ENCODE measurements at regions not wholly inside any gene's neighbourhood (a gene's known extent, or its start where the extent isn't known, plus 50 kb on each side); places are given as distances from the start of the nearest gene placed in this dataset.

DNA sequence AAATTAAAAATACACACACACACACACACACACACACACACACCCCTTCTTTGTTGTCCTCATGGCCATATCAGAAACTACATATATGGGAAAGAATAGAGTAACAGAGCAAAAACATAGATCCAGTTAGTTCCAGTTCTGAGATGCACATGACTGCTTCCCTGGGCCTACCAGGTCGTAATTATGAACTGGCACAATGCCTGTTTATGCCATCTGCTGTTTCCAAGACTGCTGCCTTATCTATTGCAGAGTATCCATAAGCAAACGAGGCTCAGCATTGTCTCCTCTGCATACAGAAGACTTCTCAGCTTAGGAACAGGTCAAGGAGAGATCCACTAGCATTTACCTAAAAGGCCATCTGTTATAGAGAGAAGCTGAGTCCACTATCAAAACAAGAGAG lies 789.0 kb downstream of the TECRL start:
- Histone ChIP-seq H3K27ac (ENCODE audit: low read depth, low read length) (no peak overlapping the region), H3K4me1 (ENCODE audit: control insufficient read depth, insufficient read depth, low read length) (no peaks in the 10 kb centered on the region), H3K4me3 (ENCODE audit: low read depth, low read length) (no peak overlapping the region), H3K36me3 (ENCODE audit: control insufficient read depth, insufficient read depth, low read length) (no peaks in the 10 kb centered on the region), H3K27me3 (ENCODE audit: control insufficient read depth, insufficient read depth, low read length) (no peaks in the 10 kb centered on the region), H3K9me3 (ENCODE audit: control insufficient read depth, insufficient read depth, low read depth, low read length) (no peaks in the 10 kb centered on the region), H3K9ac (ENCODE audit: low read length) (no peak overlapping the region)

DNA sequence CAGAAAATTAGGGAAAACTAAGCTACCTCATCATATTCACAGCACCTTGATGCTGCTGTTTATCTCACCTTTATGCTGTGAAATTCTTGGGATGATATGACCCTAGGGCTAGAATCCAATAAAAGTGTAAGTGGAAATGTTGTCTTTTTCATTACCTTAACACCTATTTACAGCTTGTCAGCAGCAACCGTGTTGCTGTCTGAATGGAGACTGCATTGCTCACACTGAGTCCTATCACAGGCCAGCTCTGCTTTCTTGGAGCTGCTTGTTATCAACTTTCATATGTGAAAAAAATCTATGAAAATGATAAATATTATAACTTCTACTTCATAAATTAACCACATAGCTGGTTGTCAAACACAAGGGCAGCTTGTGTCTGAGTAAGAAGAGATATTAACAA lies 789.5 kb downstream of the TECRL start:
- H3K4me3 ChIP-seq (ENCODE audit: low read depth, low read length), result no peak overlapping the region
- no peaks in the 10 kb centered on the region for H3K36me3 ChIP-seq (ENCODE audit: control insufficient read depth, insufficient read depth, low read length)
- H3K9me3 ChIP-seq (ENCODE audit: control insufficient read depth, insufficient read depth, low read depth, low read length), result no peaks in the 10 kb centered on the region
- no peak overlapping the region for H3K9ac ChIP-seq (ENCODE audit: low read length)
- H3K4me1 ChIP-seq (ENCODE audit: control insufficient read depth, insufficient read depth, low read length), result no peaks in the 10 kb centered on the region
- H3K27me3 ChIP-seq (ENCODE audit: control insufficient read depth, insufficient read depth, low read length), result no peaks in the 10 kb centered on the region
- H3K27ac ChIP-seq (ENCODE audit: low read depth, low read length), result no peak overlapping the region

DNA sequence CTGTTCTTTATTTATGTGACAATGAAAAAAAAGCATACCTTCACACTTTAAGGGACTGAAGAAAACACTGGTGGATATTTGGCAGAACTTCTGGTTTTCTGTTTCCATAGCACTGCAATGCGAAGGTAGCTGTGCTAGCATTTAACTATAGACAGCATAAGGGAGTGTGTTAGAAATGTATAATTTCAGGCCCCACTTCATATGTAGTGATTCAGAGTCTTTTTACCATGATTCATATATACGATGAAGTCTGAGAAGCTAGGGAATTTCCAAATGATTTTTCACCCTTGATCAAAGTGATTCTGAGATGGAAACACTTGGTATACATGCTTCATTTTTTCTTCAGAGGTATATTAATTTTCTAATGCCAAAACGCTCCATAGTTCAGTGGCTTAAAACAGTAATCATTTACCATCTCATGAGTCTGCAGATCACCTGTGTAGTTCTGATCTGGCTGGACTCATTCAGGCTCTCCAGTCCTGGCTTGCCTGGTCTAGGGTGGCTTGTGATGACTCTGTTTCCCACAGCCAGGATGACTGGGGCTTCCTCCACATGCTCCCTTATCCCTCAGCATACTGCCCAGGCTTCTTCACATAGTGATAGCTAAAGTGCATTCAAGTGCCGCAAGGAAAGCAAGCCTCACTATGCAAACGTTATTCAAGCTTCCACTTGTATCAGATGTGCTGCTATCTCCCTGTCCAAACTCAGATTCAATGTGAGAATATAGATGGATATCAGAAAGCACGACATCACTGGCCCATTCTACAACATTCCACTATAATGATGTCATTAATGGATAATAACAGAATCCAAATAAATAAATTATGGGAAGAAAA lies 790.1 kb downstream of the TECRL start:
- Histone ChIP-seq H3K9me3 (ENCODE audit: control insufficient read depth, insufficient read depth, low read depth, low read length) (no peaks in the 10 kb centered on the region), H3K27me3 (ENCODE audit: control insufficient read depth, insufficient read depth, low read length) (no peaks in the 10 kb centered on the region), H3K36me3 (ENCODE audit: control insufficient read depth, insufficient read depth, low read length) (no peaks in the 10 kb centered on the region), H3K9ac (ENCODE audit: low read length) (no peak overlapping the region), H3K4me3 (ENCODE audit: low read depth, low read length) (no peak overlapping the region), H3K4me1 (ENCODE audit: control insufficient read depth, insufficient read depth, low read length) (no peaks in the 10 kb centered on the region), H3K27ac (ENCODE audit: low read depth, low read length) (no peak overlapping the region)

DNA sequence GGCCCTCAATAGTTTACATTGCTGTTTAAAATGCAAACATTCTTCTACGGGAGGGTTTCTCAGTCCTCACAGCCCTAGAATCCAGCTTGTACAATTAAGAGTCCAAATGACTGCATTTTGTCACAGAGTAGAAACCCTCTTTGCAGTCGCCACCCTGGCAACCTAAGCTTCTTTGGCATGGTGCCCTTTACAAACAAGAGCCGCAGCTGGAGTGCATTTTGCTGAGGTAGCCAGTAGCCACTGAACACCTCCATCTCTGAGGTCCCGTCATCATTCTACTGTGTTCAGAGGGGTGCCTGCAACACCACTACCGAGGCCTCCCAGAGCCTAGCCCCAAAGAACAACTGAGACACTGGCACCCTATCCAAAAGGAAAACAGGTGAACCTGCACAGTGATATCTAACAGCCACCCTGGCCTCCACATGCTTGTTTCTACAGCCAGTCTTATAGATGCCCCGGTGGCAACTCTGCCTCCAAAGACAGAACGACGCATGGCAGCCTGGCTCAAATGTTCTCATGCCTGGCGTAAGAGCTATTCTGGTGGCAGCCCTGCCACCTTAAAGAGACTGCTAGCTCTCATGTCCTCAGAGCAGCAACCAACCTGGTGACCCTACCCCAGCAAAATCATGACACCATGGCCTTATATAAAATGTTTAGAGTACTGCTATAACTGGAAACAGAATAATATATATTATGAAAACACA lies 801.9 kb downstream of the TECRL start:
- Histone ChIP-seq H3K36me3 (ENCODE audit: control insufficient read depth, insufficient read depth, low read length) (no peaks in the 10 kb centered on the region), H3K9ac (ENCODE audit: low read length) (no peak overlapping the region), H3K4me1 (ENCODE audit: control insufficient read depth, insufficient read depth, low read length) (no peaks in the 10 kb centered on the region), H3K27me3 (ENCODE audit: control insufficient read depth, insufficient read depth, low read length) (no peaks in the 10 kb centered on the region), H3K9me3 (ENCODE audit: control insufficient read depth, insufficient read depth, low read depth, low read length) (no peaks in the 10 kb centered on the region), H3K27ac (ENCODE audit: low read depth, low read length) (no peak overlapping the region), H3K4me3 (ENCODE audit: low read depth, low read length) (no peak overlapping the region)

GRCh38 chr4:63589796-63590195 lies 819.5 kb downstream of the TECRL start:
- Histone ChIP-seq H3K36me3 (ENCODE audit: control insufficient read depth, insufficient read depth, low read length) (no peaks in the 10 kb centered on the region), H3K27me3 (ENCODE audit: control insufficient read depth, insufficient read depth, low read length) (no peaks in the 10 kb centered on the region), H3K4me1 (ENCODE audit: control insufficient read depth, insufficient read depth, low read length) (peaks cover 10% of the 10 kb centered on the region; the same call in 1 of the 2 replicates), H3K27ac (ENCODE audit: low read depth, low read length) (no peak overlapping the region), H3K4me3 (ENCODE audit: low read depth, low read length) (peak overlapping the region; percentile 11; the same call in 1 of the 2 replicates), H3K9ac (ENCODE audit: low read length) (no peak overlapping the region), H3K9me3 (ENCODE audit: control insufficient read depth, insufficient read depth, low read depth, low read length) (peaks cover 3% of the 10 kb centered on the region; the same call in 1 of the 2 replicates)

DNA sequence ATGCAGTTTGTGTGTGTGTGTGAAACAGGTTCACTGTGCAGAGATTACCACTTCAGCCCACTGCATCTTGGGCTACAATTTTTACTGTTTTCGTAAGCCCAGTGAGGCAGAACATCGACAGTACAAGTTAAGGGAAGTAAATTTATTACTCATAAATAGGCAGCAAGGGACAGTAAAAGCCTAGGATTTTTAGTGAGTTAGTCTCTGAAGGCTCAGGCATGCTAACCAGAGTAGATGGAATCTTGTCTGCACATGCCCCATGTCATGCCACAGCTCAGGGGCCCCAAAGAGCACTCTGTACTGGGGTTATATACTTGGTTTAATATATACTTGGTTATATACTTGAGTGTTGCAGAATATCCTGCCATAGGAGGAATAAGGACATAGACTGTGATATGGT lies 825.7 kb downstream of the TECRL start:
- Histone ChIP-seq H3K36me3 (ENCODE audit: control insufficient read depth, insufficient read depth, low read length) (no peaks in the 10 kb centered on the region), H3K4me3 (ENCODE audit: low read depth, low read length) (no peak overlapping the region), H3K27me3 (ENCODE audit: control insufficient read depth, insufficient read depth, low read length) (no peaks in the 10 kb centered on the region), H3K9ac (ENCODE audit: low read length) (no peak overlapping the region), H3K9me3 (ENCODE audit: control insufficient read depth, insufficient read depth, low read depth, low read length) (peaks cover 13% of the 10 kb centered on the region), H3K4me1 (ENCODE audit: control insufficient read depth, insufficient read depth, low read length) (no peaks in the 10 kb centered on the region), H3K27ac (ENCODE audit: low read depth, low read length) (no peak overlapping the region)

- no peaks in the 10 kb centered on the region for H3K36me3 ChIP-seq (ENCODE audit: control insufficient read depth, insufficient read depth, low read length)
- H3K4me3 ChIP-seq (ENCODE audit: low read depth, low read length), result no peak overlapping the region
- no peak overlapping the region for H3K27ac ChIP-seq (ENCODE audit: low read depth, low read length)
- H3K4me1 ChIP-seq (ENCODE audit: control insufficient read depth, insufficient read depth, low read length), result no peaks in the 10 kb centered on the region
- no peak overlapping the region for H3K9ac ChIP-seq (ENCODE audit: low read length)
- H3K9me3 ChIP-seq (ENCODE audit: control insufficient read depth, insufficient read depth, low read depth, low read length), result peaks cover 13% of the 10 kb centered on the region
- no peaks in the 10 kb centered on the region for H3K27me3 ChIP-seq (ENCODE audit: control insufficient read depth, insufficient read depth, low read length)
Measured at GRCh38 chr4:63583007-63583406, 826.2 kb downstream of the TECRL start.

GRCh38 chr4:63580796-63581475 lies 828.3 kb downstream of the TECRL start:
- no peak overlapping the region for H3K4me3 ChIP-seq (ENCODE audit: low read depth, low read length)
- H3K9me3 ChIP-seq (ENCODE audit: control insufficient read depth, insufficient read depth, low read depth, low read length), result peaks cover 15% of the 10 kb centered on the region
- H3K27me3 ChIP-seq (ENCODE audit: control insufficient read depth, insufficient read depth, low read length), result no peaks in the 10 kb centered on the region
- H3K27ac ChIP-seq (ENCODE audit: low read depth, low read length), result no peak overlapping the region
- no peaks in the 10 kb centered on the region for H3K36me3 ChIP-seq (ENCODE audit: control insufficient read depth, insufficient read depth, low read length)
- no peak overlapping the region for H3K9ac ChIP-seq (ENCODE audit: low read length)
- no peaks in the 10 kb centered on the region for H3K4me1 ChIP-seq (ENCODE audit: control insufficient read depth, insufficient read depth, low read length)

DNA sequence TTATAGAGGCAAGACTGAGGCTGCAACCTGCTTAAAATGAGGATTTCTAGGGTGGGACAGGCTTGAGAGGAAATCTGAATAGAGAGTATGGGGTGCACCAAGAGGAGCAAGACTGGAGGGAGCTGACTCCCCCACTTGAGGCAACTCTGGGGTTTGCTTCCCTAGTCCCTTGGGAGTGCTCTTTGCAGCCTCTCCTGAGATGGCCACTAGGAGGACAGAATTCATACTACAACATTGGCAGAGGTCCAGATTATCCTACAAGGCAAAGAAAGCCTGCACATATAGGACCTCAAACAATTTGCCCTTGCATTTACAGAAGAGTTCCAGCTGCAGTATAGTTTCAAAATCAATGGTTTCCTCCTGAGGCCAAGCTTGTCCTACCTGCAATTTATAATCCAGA lies 830.9 kb downstream of the TECRL start:
- Histone ChIP-seq H3K9me3 (ENCODE audit: control insufficient read depth, insufficient read depth, low read depth, low read length) (peaks cover 15% of the 10 kb centered on the region), H3K9ac (ENCODE audit: low read length) (no peak overlapping the region), H3K4me1 (ENCODE audit: control insufficient read depth, insufficient read depth, low read length) (no peaks in the 10 kb centered on the region), H3K4me3 (ENCODE audit: low read depth, low read length) (no peak overlapping the region), H3K27ac (ENCODE audit: low read depth, low read length) (no peak overlapping the region), H3K27me3 (ENCODE audit: control insufficient read depth, insufficient read depth, low read length) (no peaks in the 10 kb centered on the region), H3K36me3 (ENCODE audit: control insufficient read depth, insufficient read depth, low read length) (no peaks in the 10 kb centered on the region)

- no peaks in the 10 kb centered on the region for H3K4me1 ChIP-seq (ENCODE audit: control insufficient read depth, insufficient read depth, low read length)
- no peaks in the 10 kb centered on the region for H3K27me3 ChIP-seq (ENCODE audit: control insufficient read depth, insufficient read depth, low read length)
- H3K36me3 ChIP-seq (ENCODE audit: control insufficient read depth, insufficient read depth, low read length), result no peaks in the 10 kb centered on the region
- no peak overlapping the region for H3K4me3 ChIP-seq (ENCODE audit: low read depth, low read length)
- 0 out of 2 replicates have a peak, but pooled peaks cover 3% of the 10 kb centered on the region for H3K9me3 ChIP-seq (ENCODE audit: control insufficient read depth, insufficient read depth, low read depth, low read length)
- H3K27ac ChIP-seq (ENCODE audit: low read depth, low read length), result no peak overlapping the region
- no peak overlapping the region for H3K9ac ChIP-seq (ENCODE audit: low read length)
Measured at GRCh38 chr4:63566658-63567057, 842.6 kb downstream of the TECRL start.

All from HUES6 (cell line).